CD4-positive, alpha-beta T cell treated with Interleukin-12 subunit alpha and Interleukin-12 subunit beta, for 1 hour (primary cell): ENCODE measurements at regions not wholly inside any gene's neighbourhood (a gene's known extent, or its start where the extent isn't known, plus 50 kb on each side); places are given as distances from the start of the nearest gene placed in this dataset.
"Not testable (repeated sequence)": the region's sequence is repeated elsewhere in the genome, so short reads cannot be mapped to it uniquely, and the experiment has no call there.

Experiments
- DNase-seq: peaks from one replicate; pipeline ENCODE4 v3.0.0-alpha.2; 2020

DNA sequence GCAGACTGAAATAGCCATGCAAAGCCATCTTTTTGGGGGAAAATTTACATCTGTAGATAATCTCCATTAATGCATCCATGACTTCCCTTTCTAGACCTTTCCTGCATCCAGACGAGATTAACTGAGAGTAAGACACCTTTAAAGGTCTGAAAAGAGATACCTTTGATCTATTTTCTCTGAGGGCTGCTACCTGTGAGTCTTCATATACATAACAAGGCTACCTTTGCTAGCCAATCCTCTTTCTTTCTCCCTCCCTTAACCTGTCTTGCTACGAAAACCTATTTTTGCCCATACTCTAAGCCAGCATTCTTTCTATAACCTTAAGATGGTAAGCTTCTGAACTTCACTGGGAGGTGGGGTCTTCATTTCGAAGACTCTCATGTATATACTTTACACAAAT lies 908.5 kb upstream of the FBXO33 start:
- no peak for DNase-seq

- no peak for DNase-seq
These were observed 904.6 kb upstream of the FBXO33 start for GRCh38 chr14:40336846-40337245.

- not testable (repeated sequence) for DNase-seq
These were observed 894.3 kb upstream of the FBXO33 start for GRCh38 chr14:40326519-40326918.

GRCh38 chr14:40318211-40318719 lies 886.0 kb upstream of the FBXO33 start:
- DNase-seq = no peak

GRCh38 chr14:40317690-40318089 lies 885.5 kb upstream of the FBXO33 start:
- no peak for DNase-seq

- no peak for DNase-seq
These were observed 880.1 kb upstream of the FBXO33 start for GRCh38 chr14:40312296-40312695.

- no peak for DNase-seq
These were observed 876.9 kb upstream of the FBXO33 start for GRCh38 chr14:40309124-40309523.

GRCh38 chr14:40308240-40308639 lies 876.0 kb upstream of the FBXO33 start:
- DNase-seq = no peak

DNA sequence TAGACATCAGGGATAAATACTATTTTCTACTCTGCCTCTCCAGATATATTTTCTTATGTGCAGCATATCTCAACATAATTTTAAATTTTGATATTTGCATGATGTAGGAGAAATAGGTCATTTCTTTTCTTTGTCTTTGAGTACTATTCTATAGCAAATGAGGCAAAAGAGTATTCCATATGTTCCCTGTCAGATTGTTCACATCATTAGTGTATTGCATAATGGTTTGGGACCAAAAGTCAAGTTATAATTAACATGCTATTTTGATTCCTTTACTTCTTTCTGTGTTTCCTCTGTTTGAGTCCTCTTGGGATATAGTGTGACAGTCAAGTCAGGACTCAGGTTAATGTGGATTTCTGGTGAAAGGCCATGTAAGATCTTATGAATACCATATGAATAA lies 864.6 kb upstream of the FBXO33 start:
- DNase-seq = no peak

DNA sequence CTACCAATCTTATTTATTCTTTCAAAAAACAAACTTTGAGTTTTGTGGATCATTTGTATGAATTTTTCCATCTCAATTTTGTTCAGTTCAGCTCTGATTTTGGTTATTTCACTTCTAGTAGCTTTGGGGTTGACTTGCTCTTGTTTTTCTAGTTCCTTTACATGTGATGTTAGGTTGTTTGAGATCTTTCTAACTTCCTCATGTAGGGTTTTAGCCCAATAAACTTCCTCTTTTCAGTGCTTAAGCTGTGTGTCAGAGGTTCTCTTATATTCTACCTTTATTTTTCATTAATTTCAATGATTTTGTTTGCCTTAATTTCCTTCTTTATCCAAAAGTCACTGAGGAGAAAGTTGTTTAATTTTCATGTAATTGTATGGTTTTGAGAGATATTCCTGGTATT lies 860.4 kb upstream of the FBXO33 start:
- DNase-seq = no peak

DNA sequence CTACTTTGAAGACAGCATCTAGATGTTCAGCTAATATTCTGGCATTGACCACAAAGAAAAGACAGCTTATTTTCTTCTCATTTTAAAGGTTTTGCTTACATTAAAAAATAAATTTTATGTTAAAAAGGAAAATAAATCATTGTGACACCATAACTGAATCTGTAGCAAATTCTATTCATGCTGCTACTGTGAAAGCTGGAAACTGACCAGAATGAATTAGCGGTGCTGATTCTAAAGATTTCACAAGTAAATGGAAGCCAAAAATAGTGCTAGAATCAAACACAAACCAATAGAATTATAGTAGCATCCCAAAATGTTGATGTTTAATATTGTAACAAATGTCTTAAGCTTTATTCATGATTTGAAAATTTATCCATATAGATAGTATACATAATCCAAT lies 850.0 kb upstream of the FBXO33 start:
- no peak for DNase-seq

- no peak for DNase-seq
These were observed 848.4 kb upstream of the FBXO33 start for GRCh38 chr14:40280652-40281051.

DNA sequence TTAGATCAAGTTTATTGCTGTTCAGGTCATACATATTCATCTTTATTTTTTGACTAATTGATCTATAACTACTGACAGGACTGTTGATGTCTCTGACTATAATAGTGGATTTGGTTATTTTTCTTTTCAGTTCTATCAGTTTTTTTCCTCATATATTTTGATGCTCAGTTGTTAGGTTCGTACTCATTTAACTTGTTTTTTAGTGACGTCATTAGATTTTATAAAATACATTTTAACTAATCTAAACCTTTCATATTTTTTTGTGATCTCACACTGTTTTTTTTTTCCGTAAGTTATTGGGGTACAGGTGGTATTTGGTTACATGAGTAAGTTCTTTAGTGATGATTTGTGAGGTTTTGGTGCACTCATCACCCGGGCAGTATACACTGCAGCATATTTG lies 841.2 kb upstream of the FBXO33 start:
- no peak for DNase-seq

DNA sequence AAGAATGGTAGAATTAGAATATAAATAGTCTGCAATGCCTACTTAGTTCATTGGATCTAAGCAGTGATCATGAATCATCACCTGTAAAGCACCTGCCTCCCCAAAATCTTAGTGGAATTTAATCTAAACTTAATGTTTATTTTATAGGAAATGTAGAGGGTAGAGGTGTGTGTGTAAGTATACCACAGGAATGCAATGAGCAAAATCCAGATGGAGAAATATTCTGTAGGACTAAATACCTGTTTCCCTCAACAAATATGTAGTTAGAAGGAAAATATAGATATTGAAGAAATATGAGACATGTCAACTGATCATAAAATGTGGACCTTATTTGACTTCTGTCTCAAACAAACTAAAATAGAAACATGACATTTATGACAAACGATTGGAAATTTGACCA lies 839.2 kb upstream of the FBXO33 start:
- no peak for DNase-seq

DNA sequence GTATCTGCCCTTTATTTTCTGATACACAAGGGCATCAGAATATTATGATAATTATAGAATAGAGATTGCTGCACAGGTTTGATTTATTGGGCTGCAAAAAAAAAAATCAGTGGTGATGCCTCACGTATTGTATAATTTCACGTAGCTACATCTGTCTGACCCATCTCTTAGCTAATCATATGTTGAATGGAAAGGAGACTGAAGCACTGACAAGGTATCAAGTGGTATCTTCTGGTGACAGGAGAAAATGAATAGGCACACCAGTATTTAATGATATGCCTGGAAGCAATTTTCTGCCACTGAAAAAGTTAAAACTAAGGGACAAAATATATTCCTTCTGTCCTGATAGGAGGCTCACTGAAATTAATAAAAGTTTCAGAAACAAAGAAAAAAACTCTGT lies 837.2 kb upstream of the FBXO33 start:
- DNase-seq = no peak

- no peak for DNase-seq
These were observed 836.0 kb upstream of the FBXO33 start for GRCh38 chr14:40268236-40268635.

GRCh38 chr14:40265096-40265495 lies 832.9 kb upstream of the FBXO33 start:
- no peak for DNase-seq

- no peak for DNase-seq
These were observed 820.7 kb upstream of the FBXO33 start for GRCh38 chr14:40252817-40253447.

GRCh38 chr14:40248671-40249070 lies 816.4 kb upstream of the FBXO33 start:
- no peak for DNase-seq

DNA sequence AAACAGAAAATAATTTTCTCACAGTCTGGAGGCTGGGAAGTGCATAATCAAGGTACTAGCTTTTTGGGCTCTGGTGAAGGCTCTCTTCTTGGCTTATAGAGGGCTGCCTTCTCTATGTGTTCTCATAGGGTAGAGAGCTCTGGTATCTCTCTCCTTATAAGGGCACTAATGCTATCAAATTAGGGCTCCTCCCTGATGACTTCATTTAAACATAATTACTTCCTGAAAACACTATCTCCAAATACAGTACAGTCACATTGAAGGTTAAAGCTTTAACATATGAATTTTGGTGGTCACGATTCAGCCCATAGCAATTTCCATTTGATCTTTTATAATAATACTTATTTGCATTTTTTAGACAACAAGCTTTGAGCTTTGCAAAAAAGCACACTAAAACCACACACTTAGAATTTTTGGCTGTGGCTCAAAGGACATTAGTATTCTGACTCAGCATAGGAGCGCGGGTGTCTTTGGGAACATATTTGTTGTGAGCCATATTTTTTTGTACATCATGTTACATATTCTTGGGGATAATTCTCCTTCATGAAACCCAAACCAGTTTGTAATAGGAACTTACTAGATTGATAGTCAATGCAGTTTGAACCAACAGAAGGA lies 808.1 kb upstream of the FBXO33 start:
- DNase-seq = no peak

GRCh38 chr14:40232302-40232701 lies 800.1 kb upstream of the FBXO33 start:
- no peak for DNase-seq

DNA sequence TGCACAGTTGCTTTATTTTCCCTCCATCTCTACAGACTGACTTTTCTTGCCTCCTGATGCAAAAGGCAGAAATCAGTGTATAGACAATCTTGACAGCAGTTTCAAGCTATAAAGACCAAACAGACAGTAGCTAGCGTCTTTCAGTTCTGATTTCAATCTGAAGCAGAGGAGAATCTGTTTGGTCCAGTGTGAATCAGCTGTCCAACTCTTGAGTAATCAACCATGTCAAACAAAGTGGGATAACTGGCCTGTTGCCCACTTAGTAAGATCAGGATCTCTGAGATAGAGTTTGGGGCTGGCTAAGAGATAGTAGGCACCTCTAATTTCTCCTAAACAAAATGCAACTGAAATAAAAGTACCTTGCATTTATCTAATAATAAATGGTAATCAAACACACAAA lies 797.4 kb upstream of the FBXO33 start:
- no peak for DNase-seq

DNA sequence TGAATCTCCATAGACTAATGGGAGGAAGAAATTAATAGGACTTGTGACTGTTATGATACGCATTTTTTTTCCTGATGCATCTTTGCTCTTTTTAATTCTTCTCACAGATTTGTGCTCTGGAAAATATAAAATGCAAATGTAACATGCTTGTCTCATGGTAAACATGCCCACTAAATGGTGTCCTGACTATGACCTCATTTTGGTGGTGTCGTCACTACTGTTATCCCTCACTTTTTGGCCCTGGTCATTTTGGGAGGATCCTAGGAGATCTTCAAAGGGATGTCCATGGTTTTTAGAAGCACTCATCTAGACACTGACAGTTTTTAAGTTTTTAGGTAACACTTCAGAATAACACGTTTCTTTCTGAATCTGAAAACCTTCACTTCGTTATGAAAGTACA lies 790.8 kb upstream of the FBXO33 start:
- no peak for DNase-seq

GRCh38 chr14:40221428-40221827 lies 789.2 kb upstream of the FBXO33 start:
- DNase-seq = no peak

GRCh38 chr14:40219032-40219431 lies 786.8 kb upstream of the FBXO33 start:
- no peak for DNase-seq
